H1 (cell line): ENCODE measurements at regions not wholly inside any gene's neighbourhood (a gene's known extent, or its start where the extent isn't known, plus 50 kb on each side); places are given as distances from the start of the nearest gene placed in this dataset.

Experiments
- CTCF ChIA-PET: fragments of 300-600 bp; sonication (Branson Sonifier 250); formaldehyde crosslinking; loops from one replicate; lab custom pipeline; 2021; ENCODE audit not compliant: partially characterized antibody; lab: Charles Lee
- POLR2A ChIA-PET: fragments of 300-600 bp; sonication (Branson Sonifier 250); formaldehyde crosslinking; loops from one replicate; lab custom pipeline; 2021; ENCODE audit warnings: inconsistent platforms; ENCODE audit not compliant: partially characterized antibody; lab: Charles Lee
- DNase-seq, 2 experiments: peaks; one replicate each; pipeline versions ENCODE4 v3.0.0 to v3.0.0-alpha.2; 2010 to 2022; ENCODE audit warnings: low spot score in 2 of 2, low read depth in 1 of 2, mixed read lengths in 1 of 2
- FAIRE-seq: peaks from 2 replicates; lab custom pipeline; 2011; peaks lifted over from hg19 to GRCh38; lab: Jason Lieb, UNC
- H2AFZ ChIP-seq: 2 replicates; pipeline ENCODE4 v1.8.1; 2012; ENCODE audit warnings: low read length, inconsistent platforms
- H2AK5ac ChIP-seq: 2 replicates; pipeline ENCODE4 v1.6.1; 2013; ENCODE audit warnings: low read depth, low read length
- H2BK120ac ChIP-seq: replicated peaks from 2 replicates; pipeline ENCODE3; 2013; ENCODE audit warnings: low read depth, low read length, inconsistent platforms
- H2BK12ac ChIP-seq: 2 replicates; pipeline ENCODE4 v1.6.1; 2013; ENCODE audit warnings: low read depth, low read length
- H2BK15ac ChIP-seq: 2 replicates; pipeline ENCODE4 v1.6.1; 2013; ENCODE audit warnings: low read length
- H2BK20ac ChIP-seq: 2 replicates; pipeline ENCODE4 v1.6.1; 2013; ENCODE audit warnings: low read length
- H2BK5ac ChIP-seq: 2 replicates; pipeline ENCODE4 v1.6.1; 2013; ENCODE audit warnings: low read depth, low read length
- H3K14ac ChIP-seq: 2 replicates; pipeline ENCODE4 v1.6.1; 2013; ENCODE audit warnings: inconsistent platforms; ENCODE audit not compliant: insufficient read length
- H3K18ac ChIP-seq: 2 replicates; pipeline ENCODE4 v1.6.1; 2013; ENCODE audit warnings: low read length; ENCODE audit errors: extremely low read depth
- H3K23ac ChIP-seq: 2 replicates; pipeline ENCODE4 v1.6.1; 2013; ENCODE audit warnings: inconsistent platforms; ENCODE audit not compliant: insufficient read length
- H3K23me2 ChIP-seq: 2 replicates; pipeline ENCODE4 v1.6.1; 2013; ENCODE audit warnings: low read depth, low read length
- H3K27ac ChIP-seq: 2 replicates; pipeline ENCODE4 v1.6.1; 2011; ENCODE audit warnings: low read depth, low read length, inconsistent platforms
- H3K27me3 ChIP-seq, 4 experiments: replicated peaks in 1 of 4; 1 replicate in 1 of 4; 2 replicates in 3 of 4; pipeline versions ENCODE4 v1.6.1 to v1.8.1; 2011 to 2013; ENCODE audit warnings: low read length in 3 of 4, mild to moderate bottlenecking in 3 of 4, inconsistent platforms in 2 of 4, mixed read lengths in 2 of 4, moderate library complexity in 1 of 4; ENCODE audit not compliant: control insufficient read depth in 3 of 4, insufficient read depth in 3 of 4; ENCODE audit errors: extremely low read depth in 1 of 4
- H3K36me3 ChIP-seq, 4 experiments: 2 replicates each; pipeline versions ENCODE4 v1.6.1 to v1.8.1; 2011 to 2013; ENCODE audit warnings: mild to moderate bottlenecking in 4 of 4, low read length in 3 of 4, moderate library complexity in 2 of 4, control low read depth in 1 of 4, inconsistent platforms in 1 of 4; ENCODE audit not compliant: insufficient read depth in 4 of 4, control insufficient read depth in 2 of 4
- H3K4ac ChIP-seq: replicated peaks from 2 replicates; pipeline ENCODE3; 2013; ENCODE audit warnings: low read length, low read depth, mixed read lengths, inconsistent platforms; ENCODE audit not compliant: insufficient read length
- H3K4me1 ChIP-seq, 4 experiments: replicated peaks in 1 of 4; 1 replicate in 1 of 4; 2 replicates in 3 of 4; pipeline versions ENCODE4 v1.6.1 to v1.8.1; 2011 to 2013; ENCODE audit warnings: low read length in 3 of 4, inconsistent platforms in 2 of 4, mixed read lengths in 1 of 4; ENCODE audit not compliant: insufficient read depth in 4 of 4, control insufficient read depth in 3 of 4
- H3K4me2 ChIP-seq, 2 experiments: 2 replicates each; pipeline versions ENCODE4 v1.6.1 to v1.8.1; 2011 to 2013; ENCODE audit warnings: low read depth in 2 of 2, low read length in 2 of 2, control low read depth in 1 of 2, inconsistent platforms in 1 of 2, mild to moderate bottlenecking in 1 of 2; ENCODE audit not compliant: insufficient read depth in 1 of 2
- H3K4me3 ChIP-seq, 4 experiments: fragments of 200-600, 300-600 bp in 1 of 4; sonication (generic), shearing (Covaris generic), sonication (Bioruptor Twin) in 1 of 4; 2 replicates each; pipeline versions ENCODE4 v1.5.1 to v1.8.1; 2011 to 2016; ENCODE audit warnings: low read length in 4 of 4, low read depth in 3 of 4, control low read depth in 2 of 4, inconsistent platforms in 2 of 4, mild to moderate bottlenecking in 2 of 4, mixed read lengths in 1 of 4, moderate library complexity in 1 of 4; ENCODE audit not compliant: insufficient read depth in 2 of 4; ENCODE audit errors: extremely low read depth in 1 of 4
- H3K56ac ChIP-seq: replicated peaks from 2 replicates; pipeline ENCODE3; 2013; ENCODE audit warnings: low read depth, mild to moderate bottlenecking, mixed read lengths, low read length, inconsistent platforms; ENCODE audit not compliant: insufficient read length
- H3K79me1 ChIP-seq: 2 replicates; pipeline ENCODE4 v1.6.1; 2013; ENCODE audit warnings: low read depth, low read length, control low read depth
- H3K79me2 ChIP-seq, 2 experiments: 2 replicates each; pipeline versions ENCODE4 v1.6.1 to v1.8.1; 2012 to 2013; ENCODE audit warnings: low read length in 2 of 2, mild to moderate bottlenecking in 2 of 2, inconsistent platforms in 1 of 2; ENCODE audit not compliant: insufficient read depth in 2 of 2, control insufficient read depth in 1 of 2
- H3K9ac ChIP-seq, 4 experiments: replicated peaks in 1 of 4; 1 replicate in 1 of 4; 2 replicates in 3 of 4; pipeline versions ENCODE4 v1.6.1 to v1.8.1; 2011 to 2013; ENCODE audit warnings: low read depth in 3 of 4, low read length in 3 of 4, control low read depth in 2 of 4, mild to moderate bottlenecking in 2 of 4, moderate library complexity in 2 of 4, inconsistent platforms in 1 of 4; ENCODE audit errors: extremely low read depth in 1 of 4
- H3K9me3 ChIP-seq, 2 experiments: 2 replicates each; pipeline versions ENCODE4 v1.6.1 to v1.8.1; 2012 to 2013; ENCODE audit warnings: mild to moderate bottlenecking in 2 of 2, moderate library complexity in 2 of 2, control low read depth in 1 of 2, inconsistent platforms in 1 of 2, low read depth in 1 of 2, low read length in 1 of 2, mixed read lengths in 1 of 2; ENCODE audit not compliant: insufficient read depth in 2 of 2
- H4K20me1 ChIP-seq, 2 experiments: replicated peaks in 1 of 2; 2 replicates each; pipeline versions ENCODE3 to v1.8.1; 2011 to 2013; ENCODE audit warnings: inconsistent platforms in 2 of 2, low read length in 2 of 2, mild to moderate bottlenecking in 1 of 2; ENCODE audit not compliant: insufficient read depth in 2 of 2, control insufficient read depth in 1 of 2
- H4K5ac ChIP-seq: 2 replicates; pipeline ENCODE4 v1.6.1; 2013; ENCODE audit warnings: low read length, low read depth, mixed read lengths, inconsistent platforms; ENCODE audit not compliant: insufficient read length
- H4K8ac ChIP-seq: 2 replicates; pipeline ENCODE4 v1.8.0; 2013; ENCODE audit warnings: mild to moderate bottlenecking, moderate library complexity, low read length, inconsistent platforms; ENCODE audit not compliant: insufficient read depth; ENCODE audit errors: extremely low read depth
- H4K91ac ChIP-seq: replicated peaks from 2 replicates; pipeline ENCODE3; 2013; ENCODE audit warnings: low read length, mixed read lengths, inconsistent platforms; ENCODE audit not compliant: insufficient read length
- ASH2L ChIP-seq: fragments of 200-600, 300-600 bp; sonication (generic); IDR thresholded peaks from one replicate; pipeline ENCODE4 v1.7.1; 2017; ENCODE audit warnings: low read length
- ATF2 ChIP-seq: IDR thresholded peaks from 2 replicates; pipeline ENCODE4 v1.6.1; 2012; ENCODE audit warnings: low read length, inconsistent platforms
- KDM1A ChIP-seq: fragments of 200-600, 300-600 bp; sonication (generic); IDR thresholded peaks from 2 replicates; pipeline ENCODE4 v1.7.1; 2016; ENCODE audit warnings: mild to moderate bottlenecking, low read length, borderline replicate concordance
- RFX5 ChIP-seq: IDR thresholded peaks from 2 replicates; pipeline ENCODE4 v1.6.1; 2011; ENCODE audit warnings: low read depth, low read length, improper control_type of control experiment, borderline replicate concordance
- SP1 ChIP-seq: IDR thresholded peaks from 2 replicates; pipeline ENCODE4 v1.6.1; 2011; ENCODE audit warnings: low read depth, low read length
- SRF ChIP-seq: IDR thresholded peaks from 2 replicates; pipeline ENCODE4 v1.6.1; 2011; ENCODE audit warnings: mild to moderate bottlenecking, low read depth, low read length, moderate library complexity
- WGBS, 2 experiments: shearing (Covaris generic) in 1 of 2; methylation state at CpG; one replicate each; pipeline versions ENCODE4 v1.1.6 to v1.1.7; 2013 to 2015; ENCODE audit warnings: low lambda C conversion rate in 2 of 2, mixed read lengths in 2 of 2, inconsistent platforms in 1 of 2, low coverage in 1 of 2, missing lambda C conversion rate in 1 of 2; ENCODE audit not compliant: insufficient replicate concordance in 2 of 2, insufficient coverage in 1 of 2, insufficient read length in 1 of 2; ENCODE audit errors: extremely low coverage in 1 of 2, missing lambda C conversion rate in 1 of 2; 5-methylcytosine and 5-hydroxymethylcytosine counted together

GRCh38 chr4:66964467-66964866 lies 580.8 kb downstream of the CENPC start:
- Histone ChIP-seq H2AFZ (no peak overlapping the region), H3K23me2 (no peaks in the 10 kb centered on the region), H3K18ac (no peak overlapping the region), H2AK5ac (no peak overlapping the region), H3K9ac (no peak overlapping the region), H2BK120ac (no peak overlapping the region), H3K4me3 (no peak overlapping the region), H3K4ac (no peak overlapping the region), H2BK12ac (no peak overlapping the region), H3K56ac (no peak overlapping the region), H3K27ac (no peak overlapping the region), H2BK5ac (no peak overlapping the region), H3K4me1 (no peaks in the 10 kb centered on the region), H3K27me3 (no peaks in the 10 kb centered on the region), H2BK15ac (no peak overlapping the region), H3K9me3 (no peaks in the 10 kb centered on the region), H3K79me2 (no peaks in the 10 kb centered on the region), H3K36me3 (no peaks in the 10 kb centered on the region), H4K91ac (no peak overlapping the region), H3K4me2 (no peak overlapping the region), H3K23ac (no peak overlapping the region), H2BK20ac (no peak overlapping the region), H4K20me1 (no peaks in the 10 kb centered on the region), H3K79me1 (no peaks in the 10 kb centered on the region), H4K5ac (no peak overlapping the region), H4K8ac (no peak overlapping the region), H3K14ac (no peak overlapping the region)
- no peak for FAIRE-seq
- DNase-seq: no peak
- POLR2A ChIA-PET: no interaction called here
- no peak for TF ChIP-seq KDM1A
- no peak for TF ChIP-seq ATF2
- no peak for TF ChIP-seq RFX5
- no peak for TF ChIP-seq ASH2L
- TF ChIP-seq SP1: no peak
- TF ChIP-seq SRF: no peak
- CTCF ChIA-PET: interaction anchor here (0.6 to 0.7 kb wide), 2 partner anchors 8 to 13 kb away, joined by 3 read pairs; no protein-coding TSS in a partner anchor
- 100% methylated on average over 1 of the region's 1 CpG; no CpG with 5 or more reads in 1 of the 2 experiments for WGBS, 2 experiments
